K562 (cell line): ENCODE measurements at regions not wholly inside any gene's neighbourhood (a gene's known extent, or its start where the extent isn't known, plus 50 kb on each side); places are given as distances from the start of the nearest gene placed in this dataset.

Experiments
- ATAC-seq: fragments of 200-7000 bp; cut with Tn5 transposase; 3 replicates; pipeline ENCODE4 v1.9.1; 2020; ENCODE audit warnings: moderate library complexity
- BruUV-seq: library from RNA; stranded (reverse); fragments of 400-500 nt; replicated peaks from 2 replicates; lab custom pipeline; 2021; lab: Mats Ljungman, UMichigan
- CTCF ChIA-PET: fragments of 300-600 bp; formaldehyde crosslinking; extraction: SDS; loops from one replicate; lab custom pipeline; 2021; ENCODE audit warnings: low intra/inter-chr PET ratio; lab: Yijun Ruan, JAX
- POLR2A ChIA-PET: fragments of 300-600, 350-650 bp; sonication (Branson Sonifier 250); formaldehyde crosslinking; extraction: SDS; loops from one replicate; lab custom pipeline; 2021; ENCODE audit warnings: antibody characterized with exemption, inconsistent platforms; lab: Yijun Ruan, JAX
- DNase-seq, 4 experiments: peaks; one replicate each; pipeline versions ENCODE4 v3.0.0 to v3.0.0-alpha.2; 2011 to 2018; ENCODE audit warnings: low spot score in 3 of 4, mixed read lengths in 3 of 4; ENCODE audit errors: extremely low read depth in 1 of 4
- FAIRE-seq: peaks from 2 replicates; lab custom pipeline; 2011; peaks lifted over from hg19 to GRCh38; lab: Jason Lieb, UNC
- H2AFZ ChIP-seq: 2 replicates; pipeline ENCODE4 v1.6.0; 2011; ENCODE audit warnings: low read depth, low read length, control low read depth, inconsistent platforms
- H3K27ac ChIP-seq: fragments of 200-600 bp; 3 replicates; pipeline ENCODE4 v1.8.0; 2011; ENCODE audit warnings: low read depth, mild to moderate bottlenecking, control low read depth, inconsistent platforms, low read length, moderate library complexity, mixed read lengths; ENCODE audit errors: extremely low read depth
- H3K27me3 ChIP-seq, 2 experiments: fragments of 300-600 bp in 1 of 2; 2 replicates in 1 of 2; 3 replicates in 1 of 2; pipeline versions ENCODE4 v1.6.0 to v1.8.0; 2011; ENCODE audit warnings: inconsistent platforms in 2 of 2, low read length in 2 of 2, mild to moderate bottlenecking in 1 of 2, mixed read lengths in 1 of 2, moderate library complexity in 1 of 2; ENCODE audit not compliant: control insufficient read depth in 2 of 2, insufficient read depth in 2 of 2
- H3K36me3 ChIP-seq: fragments of 300-600 bp; 3 replicates; pipeline ENCODE4 v1.8.0; 2011; ENCODE audit warnings: mild to moderate bottlenecking, low read length, inconsistent platforms; ENCODE audit not compliant: control insufficient read depth, insufficient read depth
- H3K4me1 ChIP-seq, 2 experiments: fragments of 200-600 bp in 1 of 2; replicated peaks in 1 of 2; 2 replicates in 1 of 2; 3 replicates in 1 of 2; pipeline versions ENCODE4 v1.5.1 to v1.8.0; 2011; ENCODE audit warnings: inconsistent platforms in 2 of 2, low read length in 2 of 2, mild to moderate bottlenecking in 1 of 2, mixed read lengths in 1 of 2, moderate library complexity in 1 of 2; ENCODE audit not compliant: control insufficient read depth in 2 of 2, insufficient read depth in 2 of 2
- H3K4me2 ChIP-seq: 2 replicates; pipeline ENCODE4 v1.6.1; 2011; ENCODE audit warnings: low read length, control low read depth, inconsistent platforms, mixed read lengths; ENCODE audit not compliant: insufficient read depth
- H3K4me3 ChIP-seq: fragments of 200-600 bp; sonication (generic), shearing (Covaris generic); 2 replicates; pipeline ENCODE4 v1.5.1; 2016; ENCODE audit warnings: control low read depth, inconsistent platforms
- H3K79me2 ChIP-seq: fragments of 200-600 bp; 3 replicates; pipeline ENCODE4 v1.8.0; 2011; ENCODE audit warnings: low read length, inconsistent platforms; ENCODE audit not compliant: control insufficient read depth, insufficient read depth
- H3K9ac ChIP-seq, 2 experiments: 2 replicates each; pipeline versions ENCODE4 v1.6.0 to v1.6.1; 2011; ENCODE audit warnings: low read depth in 2 of 2, low read length in 2 of 2, control low read depth in 1 of 2, inconsistent platforms in 1 of 2, mild to moderate bottlenecking in 1 of 2, mixed read lengths in 1 of 2; ENCODE audit not compliant: insufficient read depth in 1 of 2
- H3K9me1 ChIP-seq: one replicate; pipeline ENCODE4 v1.6.0; 2011; ENCODE audit warnings: inconsistent platforms, mild to moderate bottlenecking, low read length, moderate library complexity; ENCODE audit not compliant: control insufficient read depth, insufficient read depth
- H3K9me3 ChIP-seq: replicated peaks from 2 replicates; pipeline ENCODE4 v1.5.1; 2011; ENCODE audit warnings: low read depth, low read length, inconsistent platforms; ENCODE audit not compliant: control insufficient read depth, insufficient read depth
- H4K20me1 ChIP-seq: replicated peaks from 2 replicates; pipeline ENCODE4 v1.6.1; 2011; ENCODE audit warnings: low read length, inconsistent platforms, mixed read lengths; ENCODE audit not compliant: control insufficient read depth, insufficient read depth
- DNMT1 ChIP-seq: fragments of 450-650 bp; IDR thresholded peaks from 2 replicates; pipeline ENCODE4 v1.6.1; 2016; ENCODE audit warnings: antibody characterized with exemption, mild to moderate bottlenecking
- MEF2D ChIP-seq: conservative IDR thresholded peaks from 2 replicates; pipeline ENCODE4 v1.6.1; 2016; ENCODE audit warnings: low read depth, missing genetic modification characterization, missing compliant biosample characterization
- NFYB ChIP-seq: IDR thresholded peaks from 2 replicates; pipeline ENCODE4 v1.6.1; 2011; ENCODE audit warnings: mild to moderate bottlenecking, moderate library complexity; ENCODE audit not compliant: insufficient read length; ENCODE audit errors: extremely low read depth
- NONO ChIP-seq, 2 experiments: fragments of 200-400 bp in 1 of 2; fragments of 450-650 bp in 1 of 2; formaldehyde crosslinking in 1 of 2; IDR thresholded peaks; 2 replicates each; pipeline ENCODE4 v1.6.1; 2017; ENCODE audit warnings: low read depth in 2 of 2, mild to moderate bottlenecking in 2 of 2, moderate library complexity in 2 of 2, low read length in 1 of 2
- PCBP2 ChIP-seq: fragments of 200-400 bp; formaldehyde crosslinking; IDR thresholded peaks from 2 replicates; pipeline ENCODE4 v1.6.1; 2018; ENCODE audit warnings: low read length, low read depth, mild to moderate bottlenecking, moderate library complexity; ENCODE audit not compliant: poor library complexity, severe bottlenecking
- SAFB2 ChIP-seq: fragments of 200-400 bp; formaldehyde crosslinking; IDR thresholded peaks from 2 replicates; pipeline ENCODE4 v1.6.1; 2018; ENCODE audit warnings: borderline replicate concordance, low read length, low read depth, moderate library complexity; ENCODE audit not compliant: severe bottlenecking
- U2AF1 ChIP-seq: fragments of 200-400 bp; formaldehyde crosslinking; optimal IDR thresholded peaks from 2 replicates; pipeline ENCODE3; 2017; ENCODE audit warnings: mild to moderate bottlenecking, low read depth, low read length, moderate library complexity
- ZNF217 ChIP-seq: sonication (generic); formaldehyde crosslinking; IDR thresholded peaks from 2 replicates; pipeline ENCODE4 v1.8.0; 2022; ENCODE audit warnings: mild to moderate bottlenecking, missing genetic modification reagents
- ZNF263 ChIP-seq: sonication (generic); formaldehyde crosslinking; IDR thresholded peaks from 2 replicates; pipeline ENCODE4 v1.8.0; 2022; ENCODE audit warnings: mild to moderate bottlenecking, missing genetic modification reagents, borderline replicate concordance
- WGBS: fragments of 100-300 bp; shearing (Covaris generic); methylation state at CpG from one replicate; pipeline ENCODE4 v1.1.6; 2016; ENCODE audit warnings: low coverage, mixed read lengths; ENCODE audit not compliant: insufficient coverage; ENCODE audit errors: missing lambda C conversion rate; 5-methylcytosine and 5-hydroxymethylcytosine counted together
- in situ Hi-C: fragments of 300-500 bp; cut with MboI; formaldehyde crosslinking; loops from 4 replicates; pipeline ENCODE4 v1.15.0; 2018; ENCODE audit warnings: inconsistent platforms, mixed read lengths
- intact Hi-C: fragments of 100-400 bp; cut with micrococcal nuclease; formaldehyde crosslinking; loops from 2 replicates; pipeline ENCODE4 v1.14.2; 2022
- TF ChIP-seq, protein P1 (sequence below): fragments of 250-450 bp; sonication (Bioruptor Pico); IDR thresholded peaks from 2 replicates; pipeline ENCODE4 v1.4.0; 2020; ENCODE audit warnings: mild to moderate bottlenecking, moderate library complexity
- TF ChIP-seq, protein P2 (sequence below): sonication (generic); formaldehyde crosslinking; IDR thresholded peaks from 2 replicates; pipeline ENCODE4 v1.8.0; 2022; ENCODE audit warnings: mild to moderate bottlenecking, missing genetic modification reagents
- TF ChIP-seq, protein P3 (sequence below): sonication (generic); formaldehyde crosslinking; IDR thresholded peaks from 2 replicates; pipeline ENCODE4 v1.8.0; 2022; ENCODE audit warnings: mild to moderate bottlenecking, missing genetic modification reagents
- TF ChIP-seq, protein P4 (sequence below): fragments of 250-450 bp; sonication (Bioruptor Pico); IDR thresholded peaks from 2 replicates; pipeline ENCODE4 v1.5.0; 2022; ENCODE audit warnings: mild to moderate bottlenecking

DNA sequence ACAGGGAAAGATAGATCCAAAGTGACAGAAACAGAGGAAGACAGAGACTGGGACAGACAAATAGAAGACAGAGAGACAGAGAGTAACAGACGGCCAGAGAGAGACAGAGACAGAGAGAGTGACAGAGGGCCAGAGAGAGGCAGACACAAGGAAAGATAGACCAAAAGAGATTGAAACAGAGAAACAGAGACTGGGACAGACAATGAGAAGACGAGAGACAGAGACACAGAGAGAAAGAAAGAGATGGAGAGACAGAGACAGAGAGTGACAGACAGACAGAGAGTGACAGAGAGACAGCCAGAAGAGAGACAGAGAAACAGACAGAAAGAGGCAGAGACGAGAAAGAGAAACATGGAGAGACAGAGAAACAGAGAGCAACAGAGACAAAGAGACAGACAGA is 127.3 kb downstream of the UQCRFS1 start (continued):
- TF ChIP-seq, protein P1, sequence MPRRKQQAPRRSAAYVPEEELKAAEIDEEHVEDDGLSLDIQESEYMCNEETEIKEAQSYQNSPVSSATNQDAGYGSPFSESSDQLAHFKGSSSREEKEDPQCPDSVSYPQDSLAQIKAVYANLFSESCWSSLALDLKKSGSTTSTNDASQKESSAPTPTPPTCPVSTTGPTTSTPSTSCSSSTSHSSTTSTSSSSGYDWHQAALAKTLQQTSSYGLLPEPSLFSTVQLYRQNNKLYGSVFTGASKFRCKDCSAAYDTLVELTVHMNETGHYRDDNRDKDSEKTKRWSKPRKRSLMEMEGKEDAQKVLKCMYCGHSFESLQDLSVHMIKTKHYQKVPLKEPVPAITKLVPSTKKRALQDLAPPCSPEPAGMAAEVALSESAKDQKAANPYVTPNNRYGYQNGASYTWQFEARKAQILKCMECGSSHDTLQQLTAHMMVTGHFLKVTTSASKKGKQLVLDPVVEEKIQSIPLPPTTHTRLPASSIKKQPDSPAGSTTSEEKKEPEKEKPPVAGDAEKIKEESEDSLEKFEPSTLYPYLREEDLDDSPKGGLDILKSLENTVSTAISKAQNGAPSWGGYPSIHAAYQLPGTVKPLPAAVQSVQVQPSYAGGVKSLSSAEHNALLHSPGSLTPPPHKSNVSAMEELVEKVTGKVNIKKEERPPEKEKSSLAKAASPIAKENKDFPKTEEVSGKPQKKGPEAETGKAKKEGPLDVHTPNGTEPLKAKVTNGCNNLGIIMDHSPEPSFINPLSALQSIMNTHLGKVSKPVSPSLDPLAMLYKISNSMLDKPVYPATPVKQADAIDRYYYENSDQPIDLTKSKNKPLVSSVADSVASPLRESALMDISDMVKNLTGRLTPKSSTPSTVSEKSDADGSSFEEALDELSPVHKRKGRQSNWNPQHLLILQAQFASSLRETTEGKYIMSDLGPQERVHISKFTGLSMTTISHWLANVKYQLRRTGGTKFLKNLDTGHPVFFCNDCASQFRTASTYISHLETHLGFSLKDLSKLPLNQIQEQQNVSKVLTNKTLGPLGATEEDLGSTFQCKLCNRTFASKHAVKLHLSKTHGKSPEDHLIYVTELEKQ (CRISPR knock-in tag), result no peak
- no peak for TF ChIP-seq MEF2D (tag)

DNA sequence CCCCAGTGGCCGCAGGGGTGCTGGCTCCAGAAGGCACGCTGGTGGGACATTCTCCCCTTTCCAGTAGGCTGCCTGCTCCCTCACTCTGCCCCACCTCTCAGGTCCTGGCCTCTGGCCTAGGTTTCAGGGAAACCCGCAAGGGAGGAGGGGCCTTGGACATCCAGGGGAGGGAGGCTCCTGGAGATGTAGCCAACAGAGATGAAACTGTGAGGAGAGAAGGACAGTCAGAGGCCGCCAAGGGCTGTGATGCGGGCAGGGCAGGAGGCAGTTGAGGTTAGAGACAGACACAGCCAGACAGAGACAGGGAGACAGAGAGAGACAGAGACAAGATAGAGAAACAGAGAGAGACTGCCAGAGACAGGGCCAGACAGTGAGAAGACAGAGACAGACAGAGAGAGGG is 127.7 kb downstream of the UQCRFS1 start:
- intact Hi-C loops, result no loop called here
- no peaks in the 10 kb centered on the region for H4K20me1 ChIP-seq
- no peak; the same call in none of the 3 replicates for ATAC-seq
- no peak for TF ChIP-seq NONO (IDR thresholded peaks at IDR 0.05; ENCODE audit: low read depth in 2 of 2, low read length in 1 of 2)
- no peak for TF ChIP-seq NFYB
- TF ChIP-seq, protein P2, sequence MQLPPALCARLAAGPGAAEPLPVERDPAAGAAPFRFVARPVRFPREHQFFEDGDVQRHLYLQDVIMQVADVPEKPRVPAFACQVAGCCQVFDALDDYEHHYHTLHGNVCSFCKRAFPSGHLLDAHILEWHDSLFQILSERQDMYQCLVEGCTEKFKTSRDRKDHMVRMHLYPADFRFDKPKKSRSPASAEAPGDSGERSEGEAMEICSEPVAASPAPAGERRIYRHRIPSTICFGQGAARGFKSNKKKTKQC (CRISPR knock-in tag), result no peak
- TF ChIP-seq, protein P3, sequence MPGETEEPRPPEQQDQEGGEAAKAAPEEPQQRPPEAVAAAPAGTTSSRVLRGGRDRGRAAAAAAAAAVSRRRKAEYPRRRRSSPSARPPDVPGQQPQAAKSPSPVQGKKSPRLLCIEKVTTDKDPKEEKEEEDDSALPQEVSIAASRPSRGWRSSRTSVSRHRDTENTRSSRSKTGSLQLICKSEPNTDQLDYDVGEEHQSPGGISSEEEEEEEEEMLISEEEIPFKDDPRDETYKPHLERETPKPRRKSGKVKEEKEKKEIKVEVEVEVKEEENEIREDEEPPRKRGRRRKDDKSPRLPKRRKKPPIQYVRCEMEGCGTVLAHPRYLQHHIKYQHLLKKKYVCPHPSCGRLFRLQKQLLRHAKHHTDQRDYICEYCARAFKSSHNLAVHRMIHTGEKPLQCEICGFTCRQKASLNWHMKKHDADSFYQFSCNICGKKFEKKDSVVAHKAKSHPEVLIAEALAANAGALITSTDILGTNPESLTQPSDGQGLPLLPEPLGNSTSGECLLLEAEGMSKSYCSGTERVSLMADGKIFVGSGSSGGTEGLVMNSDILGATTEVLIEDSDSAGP (CRISPR knock-in tag), result no peak
- no peak for TF ChIP-seq DNMT1
- no peak for TF ChIP-seq ZNF263 (CRISPR knock-in tag)
- TF ChIP-seq U2AF1, result no peak
- no peak for TF ChIP-seq ZNF217 (CRISPR knock-in tag)
- TF ChIP-seq SAFB2, result no peak
- TF ChIP-seq, protein P4, sequence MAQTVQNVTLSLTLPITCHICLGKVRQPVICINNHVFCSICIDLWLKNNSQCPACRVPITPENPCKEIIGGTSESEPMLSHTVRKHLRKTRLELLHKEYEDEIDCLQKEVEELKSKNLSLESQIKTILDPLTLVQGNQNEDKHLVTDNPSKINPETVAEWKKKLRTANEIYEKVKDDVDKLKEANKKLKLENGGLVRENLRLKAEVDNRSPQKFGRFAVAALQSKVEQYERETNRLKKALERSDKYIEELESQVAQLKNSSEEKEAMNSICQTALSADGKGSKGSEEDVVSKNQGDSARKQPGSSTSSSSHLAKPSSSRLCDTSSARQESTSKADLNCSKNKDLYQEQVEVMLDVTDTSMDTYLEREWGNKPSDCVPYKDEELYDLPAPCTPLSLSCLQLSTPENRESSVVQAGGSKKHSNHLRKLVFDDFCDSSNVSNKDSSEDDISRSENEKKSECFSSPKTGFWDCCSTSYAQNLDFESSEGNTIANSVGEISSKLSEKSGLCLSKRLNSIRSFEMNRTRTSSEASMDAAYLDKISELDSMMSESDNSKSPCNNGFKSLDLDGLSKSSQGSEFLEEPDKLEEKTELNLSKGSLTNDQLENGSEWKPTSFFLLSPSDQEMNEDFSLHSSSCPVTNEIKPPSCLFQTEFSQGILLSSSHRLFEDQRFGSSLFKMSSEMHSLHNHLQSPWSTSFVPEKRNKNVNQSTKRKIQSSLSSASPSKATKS, result no peak
- no peak for TF ChIP-seq PCBP2

More for the DNA sequence above, 127.7 kb downstream of the UQCRFS1 start:
- Histone ChIP-seq H3K4me3 (no peak overlapping the region), H3K27me3 (peaks cover 19 to 49% of the 10 kb centered on the region in 2 experiments; a peak in 4 of 5 replicates), H3K36me3 (no peaks in the 10 kb centered on the region), H3K9ac (no peak overlapping the region), H2AFZ (no peak overlapping the region), H3K4me1 (no peaks in the 10 kb centered on the region; a peak in 1 of 5 replicates), H3K79me2 (no peaks in the 10 kb centered on the region), H3K4me2 (no peak overlapping the region), H3K9me1 (no peaks in the 10 kb centered on the region), H3K27ac (no peak overlapping the region), H3K9me3 (no peaks in the 10 kb centered on the region)
- in situ Hi-C loops, result no loop called here
- no peak for DNase-seq
- ChIA-PET CTCF (no interaction called here), POLR2A (interaction anchor here (0.7 to 0.8 kb wide), 2 partner anchors 8 to 12 kb away, joined by 3 to 5 read pairs; no protein-coding TSS in a partner anchor)
- FAIRE-seq, result no peak
- BruUV-seq, result no TSS peak
- WGBS, result 0% methylated on average over 5 of the region's 5 CpGs
